HEK293T (cell line): ENCODE measurements at regions not wholly inside any gene's neighbourhood (a gene's known extent, or its start where the extent isn't known, plus 50 kb on each side); places are given as distances from the start of the nearest gene placed in this dataset.
A peak's percentile ranks its signal among the peaks of the same experiment; 100 is the strongest.
"Not testable (repeated sequence)": the region's sequence is repeated elsewhere in the genome, so short reads cannot be mapped to it uniquely, and the experiment has no call there.

Experiments used
- BHLHE40 ChIP-seq: fragments of 450-650 bp; IDR thresholded peaks from 2 replicates; pipeline ENCODE4 v1.6.1; 2016; ENCODE audit warnings: mild to moderate bottlenecking, moderate library complexity, borderline replicate concordance
- CTBP1 ChIP-seq: fragments of 450-650 bp; IDR thresholded peaks from 2 replicates; pipeline ENCODE4 v1.6.1; 2016; ENCODE audit warnings: borderline replicate concordance
- FOXA1 ChIP-seq: fragments of 450-650 bp; IDR thresholded peaks from 2 replicates; pipeline ENCODE4 v1.6.1; 2016; ENCODE audit warnings: mild to moderate bottlenecking
- FOXK2 ChIP-seq: fragments of 450-650 bp; IDR thresholded peaks from 2 replicates; pipeline ENCODE4 v1.6.1; 2016; ENCODE audit warnings: mild to moderate bottlenecking
- LEF1 ChIP-seq: fragments of 450-650 bp; IDR thresholded peaks from 2 replicates; pipeline ENCODE4 v1.6.1; 2017; ENCODE audit warnings: mild to moderate bottlenecking, borderline replicate concordance
- NFRKB ChIP-seq: fragments of 450-650 bp; IDR thresholded peaks from 2 replicates; pipeline ENCODE4 v1.6.1; 2016; ENCODE audit warnings: mild to moderate bottlenecking, moderate library complexity
- PKNOX1 ChIP-seq: fragments of 450-650 bp; IDR thresholded peaks from 2 replicates; pipeline ENCODE4 v1.6.1; 2016
- SP1 ChIP-seq: fragments of 450-650 bp; IDR thresholded peaks from 2 replicates; pipeline ENCODE4 v1.6.1; 2017
- SUZ12 ChIP-seq: fragments of 450-650 bp; IDR thresholded peaks from 2 replicates; pipeline ENCODE4 v1.6.1; 2016; ENCODE audit warnings: mild to moderate bottlenecking
- ZNF384 ChIP-seq: fragments of 450-650 bp; IDR thresholded peaks from 2 replicates; pipeline ENCODE4 v1.6.1; 2016

GRCh38 chr6:27549241-27549598 lies 76.3 kb upstream of the ZNF184 start:
- not testable (repeated sequence) for TF ChIP-seq NFRKB, FOXK2, FOXA1, PKNOX1, SUZ12, SP1, CTBP1, LEF1, BHLHE40
- TF ChIP-seq ZNF384, result peak; percentile 94
